GM13976 (cell line): ENCODE measurements at regions not wholly inside any gene's neighbourhood (a gene's known extent, or its start where the extent isn't known, plus 50 kb on each side); places are given as distances from the start of the nearest gene placed in this dataset.

Source experiments
- DNase-seq: peaks from one replicate; pipeline ENCODE4 v3.0.0; 2012; ENCODE audit warnings: low spot score
- CTCF ChIP-seq: IDR thresholded peaks from 2 replicates; pipeline ENCODE4 v1.5.1; 2012; ENCODE audit warnings: borderline replicate concordance, mild to moderate bottlenecking; ENCODE audit not compliant: insufficient read depth; ENCODE audit errors: extremely low read depth, missing control alignments, control extremely low read depth
- in situ Hi-C: fragments of 300-500 bp; cut with MboI; formaldehyde crosslinking; loops from one replicate; pipeline ENCODE4 v1.12.0; 2022; ENCODE audit warnings: low sequenced_read_pairs, mixed read lengths, inconsistent platforms; ENCODE audit not compliant: unreplicated experiment

- no peak for TF ChIP-seq CTCF
- in situ Hi-C loops = no loop called here
- no peak for DNase-seq
These were observed 61.5 kb downstream of the PRSS23 start for GRCh38 chr11:86861810-86862209.

- in situ Hi-C loops = no loop called here
- TF ChIP-seq CTCF = no peak
- DNase-seq = no peak
These were observed 63.1 kb downstream of the PRSS23 start for GRCh38 chr11:86863476-86863875.

- TF ChIP-seq CTCF = no peak
- DNase-seq = no peak
- in situ Hi-C loops = no loop called here
These were observed 65.1 kb downstream of the PRSS23 start for GRCh38 chr11:86865436-86865835.

GRCh38 chr11:86869531-86869930, 69.2 kb downstream of the PRSS23 start:
- no peak for DNase-seq
- in situ Hi-C loops = no loop called here
- no peak for TF ChIP-seq CTCF

GRCh38 chr11:86869966-86870570, 69.7 kb downstream of the PRSS23 start:
- in situ Hi-C loops = no loop called here
- peak; percentile 44 for DNase-seq

GRCh38 chr11:86873573-86874083, 73.3 kb downstream of the PRSS23 start:
- no peak for DNase-seq
- in situ Hi-C loops = no loop called here
- no peak for TF ChIP-seq CTCF

More at GRCh38 chr11:86869966-86870570, 69.7 kb downstream of the PRSS23 start:
- peak; percentile 70 for TF ChIP-seq CTCF
